ENCODE measurements at regions not wholly inside any gene's neighbourhood (a gene's known extent, or its start where the extent isn't known, plus 50 kb on each side); places are given as distances from the start of the nearest gene placed in this dataset.
"Not testable (repeated sequence)": the region's sequence is repeated elsewhere in the genome, so short reads cannot be mapped to it uniquely, and the experiment has no call there.

DNA sequence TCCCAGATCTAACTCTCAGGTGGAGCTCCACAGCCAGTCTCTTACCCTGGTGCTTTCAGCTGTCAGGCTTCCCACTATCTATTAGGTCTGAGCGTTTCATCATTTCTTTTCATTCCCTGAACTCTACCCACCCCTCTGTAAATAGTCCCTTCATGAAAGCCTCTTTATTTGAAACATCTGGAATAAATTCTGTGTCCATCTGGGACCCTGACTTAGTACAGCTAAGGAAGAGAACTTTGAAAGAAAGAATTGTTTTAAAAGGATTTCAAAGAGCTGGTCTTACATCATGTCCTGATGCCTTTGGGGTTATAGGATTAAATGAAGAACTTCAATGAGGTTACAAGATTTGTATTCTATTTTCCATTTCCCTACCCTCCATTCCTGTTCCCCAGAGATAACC lies 388.5 kb upstream of the CA10 start:
- DNase-seq (ENCODE audit: low spot score) = no peak

DNA sequence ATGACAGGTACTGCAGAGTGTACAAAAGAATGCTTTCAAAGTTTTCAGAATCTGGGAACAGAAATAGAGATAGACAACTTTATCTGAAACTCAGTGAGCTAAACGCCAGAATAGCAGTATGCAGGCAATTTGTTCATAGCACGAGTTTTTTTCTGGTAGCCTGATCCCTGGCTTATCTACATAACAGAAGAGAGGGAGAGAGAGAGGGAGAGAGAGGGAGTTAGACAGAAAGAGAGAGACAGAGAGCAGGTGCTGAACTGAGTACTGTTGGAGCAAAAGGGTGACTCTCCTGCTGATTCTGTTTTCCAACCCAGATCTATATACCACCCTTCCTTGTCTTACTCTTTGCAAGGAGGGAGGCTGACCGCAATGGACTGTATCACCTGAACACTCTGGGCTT lies 388.0 kb upstream of the CA10 start:
- DNase-seq (ENCODE audit: low spot score) = no peak

GRCh38 chr17:52537421-52537820 lies 378.9 kb upstream of the CA10 start:
- no peak for DNase-seq (ENCODE audit: low spot score)

GRCh38 chr17:52536489-52536888 lies 378.0 kb upstream of the CA10 start:
- no peak for DNase-seq (ENCODE audit: low spot score)

GRCh38 chr17:52532373-52532772 lies 373.9 kb upstream of the CA10 start:
- DNase-seq (ENCODE audit: low spot score) = no peak

DNA sequence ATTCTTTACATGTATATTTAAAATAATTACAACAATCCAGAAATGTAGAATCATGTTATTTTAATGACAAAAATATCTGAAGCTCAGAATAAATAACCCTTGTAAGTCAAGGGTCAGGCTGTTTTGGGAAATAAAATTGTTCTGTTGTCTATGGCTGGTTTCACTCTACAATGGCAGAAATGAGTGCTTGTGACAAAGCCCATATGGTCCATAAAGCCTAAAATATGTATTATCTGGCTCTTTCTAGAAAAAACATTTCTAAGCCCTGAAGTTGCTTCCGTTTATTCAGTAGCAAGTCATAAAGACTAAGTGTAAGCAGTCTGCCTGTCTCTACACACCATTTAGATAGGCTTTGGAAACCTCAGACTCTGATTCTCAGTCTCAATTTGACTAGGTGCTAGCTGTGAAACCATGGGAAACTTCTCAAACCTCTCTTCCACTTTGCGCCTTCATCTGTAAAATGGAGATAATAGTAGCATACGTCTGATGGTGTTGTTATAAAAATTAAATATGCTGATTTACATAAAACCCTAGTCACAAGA lies 365.7 kb upstream of the CA10 start:
- no peak for DNase-seq (ENCODE audit: low spot score)

DNA sequence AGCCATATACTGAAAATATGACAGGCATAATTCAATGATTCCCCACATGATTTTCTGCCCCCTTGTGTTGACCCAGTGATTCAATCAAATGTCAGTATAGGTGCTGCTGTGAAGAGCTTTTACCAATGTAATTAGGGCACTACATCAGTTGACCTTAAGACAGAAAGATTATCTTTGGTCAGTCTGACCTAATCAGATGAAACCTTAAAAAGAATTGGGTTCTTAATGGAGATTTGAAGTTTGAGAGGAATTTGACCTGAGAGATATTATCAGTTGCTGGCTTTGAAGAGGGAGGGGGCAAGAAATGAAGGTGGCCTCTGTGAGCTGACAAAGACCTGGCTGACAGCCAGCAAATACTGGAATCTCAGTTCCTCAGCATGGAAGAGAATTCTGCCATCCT lies 358.7 kb upstream of the CA10 start:
- no peak for DNase-seq (ENCODE audit: low spot score)

- DNase-seq (ENCODE audit: low spot score) = no peak
Observed at GRCh38 chr17:52515927-52516326, 357.4 kb upstream of the CA10 start.

DNA sequence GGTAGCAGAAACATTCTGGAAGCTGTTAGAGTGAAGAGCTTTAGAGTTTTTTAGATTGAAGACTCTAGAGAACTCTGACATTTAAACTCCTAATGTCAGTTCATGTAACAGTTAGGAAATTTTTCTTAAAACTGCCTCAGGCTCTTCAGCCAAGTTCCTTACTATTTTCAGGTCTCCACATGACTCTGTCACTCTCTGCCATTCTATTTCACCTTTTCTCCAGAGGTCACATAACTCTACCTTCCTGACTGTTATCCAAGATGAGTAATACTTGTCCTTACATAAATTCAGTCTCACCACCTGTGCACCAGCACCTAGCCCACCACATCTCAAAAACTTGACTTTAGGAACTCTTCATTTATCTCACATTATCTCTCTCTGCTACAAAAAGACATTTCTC lies 347.1 kb upstream of the CA10 start:
- no peak for DNase-seq (ENCODE audit: low spot score)

DNA sequence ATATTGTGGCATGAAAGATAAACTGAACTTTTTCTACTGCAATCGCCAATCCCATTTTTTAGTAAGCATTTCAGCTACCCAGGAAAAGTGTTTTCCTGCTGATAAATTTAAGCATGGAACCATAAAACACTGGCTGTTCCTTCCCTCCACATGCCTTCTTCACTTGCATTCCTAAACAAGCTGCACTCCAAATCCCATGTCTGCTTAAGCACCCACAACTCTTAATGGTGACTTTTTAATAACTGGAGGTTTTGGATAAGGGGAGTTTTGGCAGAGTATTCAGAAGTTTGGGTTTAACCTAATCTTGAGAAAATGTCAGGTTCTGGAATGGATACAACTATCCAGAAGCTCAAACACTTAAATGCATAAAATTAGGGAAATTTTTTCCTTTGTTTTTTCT lies 345.6 kb upstream of the CA10 start:
- no peak for DNase-seq (ENCODE audit: low spot score)

GRCh38 chr17:52495646-52496045 lies 337.1 kb upstream of the CA10 start:
- no peak for DNase-seq (ENCODE audit: low spot score)

GRCh38 chr17:52482271-52482670 lies 323.8 kb upstream of the CA10 start:
- no peak for DNase-seq (ENCODE audit: low spot score)

DNA sequence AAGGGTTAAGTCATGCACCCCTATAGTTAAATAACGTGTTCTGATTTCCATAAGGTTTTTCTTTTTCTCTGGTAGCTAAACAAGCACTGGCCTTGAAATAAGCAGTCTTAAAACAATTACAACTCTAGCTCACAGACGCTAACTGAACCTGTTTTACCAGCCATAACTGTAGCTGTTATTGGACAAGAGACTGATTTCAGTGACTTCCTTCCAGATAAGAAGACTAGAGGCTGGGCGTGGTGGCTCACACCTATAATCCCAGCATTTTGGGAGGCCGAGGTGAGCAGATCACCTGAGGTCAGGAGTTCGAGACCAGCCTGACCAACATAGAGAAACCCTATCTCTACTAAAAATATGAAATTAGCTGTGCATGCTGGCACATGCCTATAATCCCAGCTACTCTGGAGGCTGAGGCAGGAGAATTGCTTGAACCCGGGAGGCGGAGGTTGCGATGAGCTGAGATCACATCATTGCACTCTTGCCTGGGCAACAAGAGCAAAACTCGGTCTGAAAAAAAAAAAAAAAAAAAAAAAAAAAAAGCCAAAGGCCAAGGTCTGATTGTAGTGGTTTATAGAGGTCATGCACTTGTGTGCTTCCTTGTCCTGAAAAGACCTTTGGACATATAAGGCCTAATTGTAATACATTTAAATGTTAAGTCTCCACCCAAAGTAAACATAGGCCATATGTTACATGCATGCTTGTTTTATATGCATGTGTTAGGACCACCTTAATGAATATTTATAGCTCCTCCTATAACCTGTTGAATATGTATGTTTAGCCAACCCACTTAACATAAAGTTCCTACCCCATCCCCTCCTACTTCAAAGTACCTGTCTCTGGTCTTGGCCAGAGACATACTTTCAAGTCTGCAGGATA lies 319.5 kb upstream of the CA10 start:
- no peak for DNase-seq (ENCODE audit: low spot score)

- no peak for DNase-seq (ENCODE audit: low spot score)
Observed at GRCh38 chr17:52476638-52477313, 318.3 kb upstream of the CA10 start.

DNA sequence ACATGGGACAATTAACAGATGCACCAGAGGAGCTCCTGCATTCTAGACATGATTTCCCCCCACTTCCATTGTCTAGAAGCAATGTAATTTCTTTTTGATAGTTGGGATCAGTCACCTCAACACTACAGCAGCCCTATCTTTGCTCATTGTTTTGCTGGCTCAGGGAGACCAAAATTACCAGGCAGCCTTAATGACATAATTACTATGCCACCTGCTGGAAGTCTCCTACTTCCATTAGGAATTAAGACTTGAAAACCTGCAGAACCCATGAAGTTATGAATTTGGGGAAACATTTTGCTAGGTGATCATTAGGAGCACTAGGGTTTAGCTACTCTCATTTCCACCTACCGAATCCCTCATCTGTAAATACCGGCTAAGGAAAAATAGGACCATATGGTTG lies 312.0 kb upstream of the CA10 start:
- no peak for DNase-seq (ENCODE audit: low spot score)

GRCh38 chr17:52465407-52465806 lies 306.9 kb upstream of the CA10 start:
- no peak for DNase-seq (ENCODE audit: low spot score)

- no peak for DNase-seq (ENCODE audit: low spot score)
Observed at GRCh38 chr17:52451294-52451861, 292.9 kb upstream of the CA10 start.

DNA sequence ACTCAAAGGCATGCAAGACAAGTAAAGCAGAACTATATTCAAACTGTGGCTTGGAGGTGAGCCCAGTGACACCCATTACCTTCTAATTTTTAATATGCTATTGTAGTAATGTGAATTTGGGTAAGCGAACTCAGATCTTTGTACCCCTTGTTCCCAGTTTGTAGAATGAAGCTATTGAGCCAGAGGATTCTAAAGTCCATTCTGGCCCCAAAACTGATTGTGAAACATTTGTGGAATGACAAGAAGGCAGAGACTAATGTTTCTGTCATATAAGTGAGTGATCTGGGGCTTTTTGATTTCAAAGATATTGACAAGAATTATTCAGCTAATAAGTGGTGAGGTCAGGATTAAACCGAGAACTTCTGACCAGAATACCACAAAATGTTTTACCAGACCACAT lies 283.8 kb upstream of the CA10 start:
- no peak for DNase-seq (ENCODE audit: low spot score)

DNA sequence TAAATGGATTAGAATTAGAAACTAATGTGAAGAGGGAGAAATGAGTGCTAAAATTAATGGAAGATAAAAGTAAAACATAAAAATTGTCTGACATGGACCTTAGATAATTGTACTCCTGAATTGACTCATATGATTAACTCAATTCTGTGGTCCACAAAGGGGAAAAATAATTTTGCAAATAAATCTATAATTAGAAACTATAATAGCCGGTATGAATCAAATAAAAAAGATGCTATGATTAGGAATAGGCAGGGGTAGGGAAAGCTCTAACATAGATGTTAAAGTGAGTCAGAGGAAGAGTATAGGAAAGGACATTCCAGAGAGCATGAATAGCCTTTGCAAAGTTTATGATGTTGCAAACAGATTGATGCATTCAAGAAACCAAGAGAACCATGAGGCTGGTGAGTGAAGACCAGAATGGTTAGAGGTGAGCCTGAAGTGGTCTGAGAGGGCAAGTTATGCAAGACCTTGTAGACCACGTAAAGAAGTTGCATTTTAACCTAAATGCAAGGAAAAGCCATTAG lies 262.1 kb upstream of the CA10 start:
- DNase-seq (ENCODE audit: low spot score) = no peak

- DNase-seq (ENCODE audit: low spot score) = no peak
Observed at GRCh38 chr17:52419229-52419641, 260.7 kb upstream of the CA10 start.

GRCh38 chr17:52410781-52411180 lies 252.3 kb upstream of the CA10 start:
- DNase-seq (ENCODE audit: low spot score) = no peak

- not testable (repeated sequence) for DNase-seq (ENCODE audit: low spot score)
Observed at GRCh38 chr17:52409222-52409621, 250.7 kb upstream of the CA10 start.

- no peak for DNase-seq (ENCODE audit: low spot score)
Observed at GRCh38 chr17:52395308-52395707, 236.8 kb upstream of the CA10 start.
